ENCODE measurements at regions not wholly inside any gene's neighbourhood (a gene's known extent, or its start where the extent isn't known, plus 50 kb on each side); places are given as distances from the start of the nearest gene placed in this dataset.
"Not testable (repeated sequence)": the region's sequence is repeated elsewhere in the genome, so short reads cannot be mapped to it uniquely, and the experiment has no call there.

DNA sequence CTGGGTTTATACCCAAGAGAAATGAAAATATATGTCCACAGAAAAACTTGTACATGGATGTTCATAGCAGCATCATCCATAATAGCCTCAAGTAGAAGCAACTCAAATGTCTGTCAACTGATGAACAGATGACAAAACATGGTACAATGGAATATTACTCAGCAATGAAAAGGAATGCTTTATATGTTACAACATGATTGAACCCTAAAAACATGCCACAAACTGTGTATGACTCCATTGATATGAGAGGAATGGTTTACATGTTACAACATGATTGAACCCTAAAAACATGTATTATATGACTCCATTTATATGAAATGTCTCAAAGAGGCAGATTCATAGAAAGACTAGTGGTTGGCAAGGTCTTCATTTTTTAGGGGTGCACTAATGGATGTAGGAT lies 104.8 kb downstream of the LAT start:
- TF ChIP-seq, protein P1, sequence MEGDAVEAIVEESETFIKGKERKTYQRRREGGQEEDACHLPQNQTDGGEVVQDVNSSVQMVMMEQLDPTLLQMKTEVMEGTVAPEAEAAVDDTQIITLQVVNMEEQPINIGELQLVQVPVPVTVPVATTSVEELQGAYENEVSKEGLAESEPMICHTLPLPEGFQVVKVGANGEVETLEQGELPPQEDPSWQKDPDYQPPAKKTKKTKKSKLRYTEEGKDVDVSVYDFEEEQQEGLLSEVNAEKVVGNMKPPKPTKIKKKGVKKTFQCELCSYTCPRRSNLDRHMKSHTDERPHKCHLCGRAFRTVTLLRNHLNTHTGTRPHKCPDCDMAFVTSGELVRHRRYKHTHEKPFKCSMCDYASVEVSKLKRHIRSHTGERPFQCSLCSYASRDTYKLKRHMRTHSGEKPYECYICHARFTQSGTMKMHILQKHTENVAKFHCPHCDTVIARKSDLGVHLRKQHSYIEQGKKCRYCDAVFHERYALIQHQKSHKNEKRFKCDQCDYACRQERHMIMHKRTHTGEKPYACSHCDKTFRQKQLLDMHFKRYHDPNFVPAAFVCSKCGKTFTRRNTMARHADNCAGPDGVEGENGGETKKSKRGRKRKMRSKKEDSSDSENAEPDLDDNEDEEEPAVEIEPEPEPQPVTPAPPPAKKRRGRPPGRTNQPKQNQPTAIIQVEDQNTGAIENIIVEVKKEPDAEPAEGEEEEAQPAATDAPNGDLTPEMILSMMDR (IDR thresholded peaks at IDR 0.05), result not testable (repeated sequence)
- TF ChIP-seq POLR2A (IDR thresholded peaks at IDR 0.05), result not testable (repeated sequence)

All from thyroid gland (tissue), 4 donors.